ENCODE measurements at regions not wholly inside any gene's neighbourhood (a gene's known extent, or its start where the extent isn't known, plus 50 kb on each side); places are given as distances from the start of the nearest gene placed in this dataset.
"Not testable (repeated sequence)": the region's sequence is repeated elsewhere in the genome, so short reads cannot be mapped to it uniquely, and the experiment has no call there.

- not testable (repeated sequence) for TF ChIP-seq CTCF (IDR thresholded peaks at IDR 0.05); RAD21 (IDR thresholded peaks at IDR 0.05; ENCODE audit: low read length); POLR2AphosphoS5 (IDR thresholded peaks at IDR 0.05; ENCODE audit: low read depth, low read length)
Measured at GRCh38 chr3:165960825-165961224, 123.6 kb upstream of the BCHE start.
